ENCODE measurements at regions not wholly inside any gene's neighbourhood (a gene's known extent, or its start where the extent isn't known, plus 50 kb on each side); places are given as distances from the start of the nearest gene placed in this dataset.
"Not testable (repeated sequence)": the region's sequence is repeated elsewhere in the genome, so short reads cannot be mapped to it uniquely, and the experiment has no call there.

- CTCF ChIA-PET = no interaction called here
- no peak overlapping the region for H3K4me3 ChIP-seq (ENCODE audit: low read depth, low read length)
- DNase-seq (ENCODE audit: low read depth) = no peak
- TF ChIP-seq CTCF (IDR thresholded peaks at IDR 0.05; ENCODE audit: insufficient read depth, low read depth, low read length) = no peak
- no peaks in the 10 kb centered on the region for H3K27me3 ChIP-seq (ENCODE audit: control insufficient read depth, insufficient read depth, low read length)
- POLR2A ChIA-PET = no interaction called here
- H3K36me3 ChIP-seq (ENCODE audit: control insufficient read depth, insufficient read depth, low read length) = no peaks in the 10 kb centered on the region
These were observed 596.8 kb upstream of the HS3ST5 start for GRCh38 chr6:114939630-114940029.

- Histone ChIP-seq H3K4me3 (ENCODE audit: low read depth, low read length) (no peak overlapping the region), H3K36me3 (ENCODE audit: control insufficient read depth, insufficient read depth, low read length) (no peaks in the 10 kb centered on the region), H3K27me3 (ENCODE audit: control insufficient read depth, insufficient read depth, low read length) (no peaks in the 10 kb centered on the region)
- POLR2A ChIA-PET = no interaction called here
- no peak for TF ChIP-seq CTCF (IDR thresholded peaks at IDR 0.05; ENCODE audit: insufficient read depth, low read depth, low read length)
- DNase-seq (ENCODE audit: low read depth) = no peak
- CTCF ChIA-PET = no interaction called here
These were observed 593.3 kb upstream of the HS3ST5 start for GRCh38 chr6:114936080-114936479.

GRCh38 chr6:114934079-114934478 is 591.3 kb upstream of the HS3ST5 start:
- ChIA-PET CTCF (no interaction called here), POLR2A (no interaction called here)
- Histone ChIP-seq H3K36me3 (ENCODE audit: control insufficient read depth, insufficient read depth, low read length) (no peaks in the 10 kb centered on the region), H3K27me3 (ENCODE audit: control insufficient read depth, insufficient read depth, low read length) (no peaks in the 10 kb centered on the region), H3K4me3 (ENCODE audit: low read depth, low read length) (no peak overlapping the region)
- no peak for DNase-seq (ENCODE audit: low read depth)
- no peak for TF ChIP-seq CTCF (IDR thresholded peaks at IDR 0.05; ENCODE audit: insufficient read depth, low read depth, low read length)

GRCh38 chr6:114928731-114929130 is 585.9 kb upstream of the HS3ST5 start:
- CTCF ChIA-PET; H3K27me3 ChIP-seq (ENCODE audit: control insufficient read depth, insufficient read depth, low read length); H3K4me3 ChIP-seq (ENCODE audit: low read depth, low read length); POLR2A ChIA-PET; DNase-seq (ENCODE audit: low read depth); H3K36me3 ChIP-seq (ENCODE audit: control insufficient read depth, insufficient read depth, low read length): not testable (repeated sequence)

- ChIA-PET CTCF (no interaction called here), POLR2A (no interaction called here)
- Histone ChIP-seq H3K4me3 (ENCODE audit: low read depth, low read length) (no peak overlapping the region), H3K27me3 (ENCODE audit: control insufficient read depth, insufficient read depth, low read length) (no peaks in the 10 kb centered on the region), H3K36me3 (ENCODE audit: control insufficient read depth, insufficient read depth, low read length) (no peaks in the 10 kb centered on the region)
- no peak for TF ChIP-seq CTCF (IDR thresholded peaks at IDR 0.05; ENCODE audit: insufficient read depth, low read depth, low read length)
- no peak for DNase-seq (ENCODE audit: low read depth)
These were observed 563.3 kb upstream of the HS3ST5 start for GRCh38 chr6:114906096-114906495.

GRCh38 chr6:114897536-114897935 is 554.7 kb upstream of the HS3ST5 start:
- Histone ChIP-seq H3K36me3 (ENCODE audit: control insufficient read depth, insufficient read depth, low read length) (no peaks in the 10 kb centered on the region), H3K27me3 (ENCODE audit: control insufficient read depth, insufficient read depth, low read length) (no peaks in the 10 kb centered on the region), H3K4me3 (ENCODE audit: low read depth, low read length) (no peak overlapping the region)
- no peak for TF ChIP-seq CTCF (IDR thresholded peaks at IDR 0.05; ENCODE audit: insufficient read depth, low read depth, low read length)
- POLR2A ChIA-PET = no interaction called here
- no peak for DNase-seq (ENCODE audit: low read depth)
- CTCF ChIA-PET = no interaction called here
